ENCODE measurements at regions not wholly inside any gene's neighbourhood (a gene's known extent, or its start where the extent isn't known, plus 50 kb on each side); places are given as distances from the start of the nearest gene placed in this dataset.

DNA sequence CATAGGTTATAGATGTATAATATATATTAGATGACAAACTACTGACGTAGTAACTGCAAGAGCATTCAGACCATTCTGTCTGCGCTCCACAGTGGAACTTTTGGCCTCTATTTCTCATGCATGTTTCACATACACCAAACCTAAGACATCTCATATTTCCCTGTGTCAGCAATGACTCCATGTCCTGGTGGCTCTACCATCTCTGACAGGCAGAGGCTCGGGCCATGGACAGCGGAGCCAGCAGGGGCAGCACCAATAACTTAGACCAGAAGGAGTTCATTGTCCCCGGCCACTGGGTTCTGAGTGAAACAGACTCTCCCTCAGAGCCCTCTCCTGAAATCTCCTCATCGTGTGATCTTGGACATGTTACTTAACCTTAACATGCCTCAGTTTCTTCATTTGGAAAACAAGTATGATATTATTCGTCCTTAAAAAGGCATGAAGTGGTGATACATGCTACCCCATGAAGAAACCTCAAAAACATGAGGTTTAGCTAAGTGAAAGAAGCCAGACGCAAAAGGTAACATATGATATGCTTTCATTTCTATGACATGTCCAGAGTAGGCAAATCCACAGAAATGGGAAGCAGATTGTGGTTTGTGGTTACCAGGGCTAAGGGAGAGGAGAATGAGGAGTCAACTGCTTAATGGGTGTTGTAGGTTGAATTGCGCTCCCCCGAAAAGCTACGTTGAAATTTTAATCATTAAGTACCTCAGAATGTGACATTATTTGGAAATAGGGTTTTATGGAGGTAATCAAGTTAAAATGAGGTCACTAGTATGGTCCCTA is 564.0 kb upstream of the JARID2 start:
- TF ChIP-seq GATA2 (IDR thresholded peaks at IDR 0.05; ENCODE audit: low read depth, low read length) (no peak), GATA3 (IDR thresholded peaks at IDR 0.05; ENCODE audit: low read depth, low read length) (no peak)
